ENCODE measurements at regions not wholly inside any gene's neighbourhood (a gene's known extent, or its start where the extent isn't known, plus 50 kb on each side); places are given as distances from the start of the nearest gene placed in this dataset.

DNA sequence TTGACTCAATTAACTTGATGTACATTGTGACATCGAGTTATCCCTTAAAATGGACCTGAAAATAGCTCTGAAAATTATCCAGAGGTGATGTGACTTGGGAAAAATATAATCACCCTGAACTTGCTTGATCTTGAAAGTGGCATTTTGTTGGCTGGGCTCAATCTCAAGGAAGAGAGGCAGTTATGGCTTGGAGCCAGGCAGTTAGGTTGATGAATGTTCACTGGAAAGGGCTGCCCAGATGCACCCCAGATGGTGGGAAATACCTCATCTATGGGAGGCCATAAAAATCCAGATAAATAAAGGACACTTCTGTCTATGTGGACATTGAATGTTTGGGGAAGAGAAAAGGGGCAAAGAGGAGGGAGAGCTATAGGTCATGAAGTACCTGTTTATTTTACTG, 55.7 kb upstream of the OR5AN1 start:
- no peaks in the 10 kb centered on the region for H3K27me3 ChIP-seq
- TF ChIP-seq POLR2A (IDR thresholded peaks at IDR 0.05): no peak
- no peaks in the 10 kb centered on the region for H3K4me1 ChIP-seq
- no peak overlapping the region for H3K4me3 ChIP-seq
- H3K27ac ChIP-seq: no peak overlapping the region
- H3K36me3 ChIP-seq: no peaks in the 10 kb centered on the region
- H3K9me3 ChIP-seq: no peaks in the 10 kb centered on the region
- no peak for DNase-seq

DNA sequence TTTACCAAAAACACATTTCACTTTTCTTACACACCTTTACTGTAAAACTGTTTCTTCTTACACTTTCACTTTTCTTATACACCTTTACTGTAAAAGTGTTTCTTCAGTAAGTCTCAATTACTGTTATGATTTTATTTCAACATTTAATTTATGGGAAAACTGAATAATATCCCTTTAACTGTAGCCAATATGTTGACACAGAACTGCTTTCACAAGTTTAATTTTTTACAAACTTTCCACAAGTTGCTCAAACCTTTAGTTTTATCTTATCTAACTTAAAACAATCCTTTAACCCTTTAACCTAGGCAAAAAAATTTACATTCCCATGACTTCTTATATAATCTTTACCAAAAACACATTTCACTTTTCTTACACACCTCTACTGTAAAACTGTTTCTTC, 63.3 kb upstream of the OR5AN1 start:
- no peak overlapping the region for H3K4me3 ChIP-seq
- no peaks in the 10 kb centered on the region for H3K27me3 ChIP-seq
- H3K9me3 ChIP-seq: no peaks in the 10 kb centered on the region
- TF ChIP-seq CTCF (IDR thresholded peaks at IDR 0.05): no peak
- no peaks in the 10 kb centered on the region for H3K36me3 ChIP-seq
- H3K4me1 ChIP-seq: no peaks in the 10 kb centered on the region
- no peak overlapping the region for H3K27ac ChIP-seq
- DNase-seq: no peak

DNA sequence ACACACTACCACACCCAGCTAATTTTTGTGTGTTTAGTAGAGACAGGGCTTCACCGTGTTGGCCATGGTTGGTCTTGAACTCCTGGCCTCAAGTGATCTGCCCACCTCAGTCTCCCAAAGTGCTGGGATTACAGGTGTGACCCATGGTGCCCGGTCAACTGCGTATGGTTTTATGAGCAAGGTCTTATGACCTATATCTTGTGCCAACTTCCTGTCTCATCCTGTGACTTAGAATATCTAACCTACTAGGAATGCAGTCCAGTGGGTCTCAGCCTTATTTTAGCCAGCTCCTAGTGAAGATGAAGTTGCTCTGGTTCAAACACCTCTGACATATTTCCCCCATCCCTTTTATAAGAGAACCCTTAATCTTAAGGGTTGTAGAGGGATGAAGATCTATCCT, 66.1 kb upstream of the OR5AN1 start:
- Histone ChIP-seq H3K9me3 (no peaks in the 10 kb centered on the region), H3K36me3 (no peaks in the 10 kb centered on the region), H3K4me3 (no peak overlapping the region), H3K27ac (no peak overlapping the region), H3K27me3 (no peaks in the 10 kb centered on the region), H3K4me1 (no peaks in the 10 kb centered on the region)
- no peak for DNase-seq
- no peak for TF ChIP-seq CTCF (IDR thresholded peaks at IDR 0.05)
- no peak for TF ChIP-seq POLR2A (IDR thresholded peaks at IDR 0.05)

GRCh38 chr11:59291228-59291627, 67.5 kb upstream of the OR5AN1 start:
- H3K27me3 ChIP-seq: no peaks in the 10 kb centered on the region
- H3K36me3 ChIP-seq: no peaks in the 10 kb centered on the region
- TF ChIP-seq POLR2A (IDR thresholded peaks at IDR 0.05): no peak
- TF ChIP-seq CTCF (IDR thresholded peaks at IDR 0.05): no peak
- DNase-seq: no peak
- H3K4me3 ChIP-seq: no peak overlapping the region
- H3K4me1 ChIP-seq: no peaks in the 10 kb centered on the region
- no peaks in the 10 kb centered on the region for H3K9me3 ChIP-seq
- no peak overlapping the region for H3K27ac ChIP-seq

DNA sequence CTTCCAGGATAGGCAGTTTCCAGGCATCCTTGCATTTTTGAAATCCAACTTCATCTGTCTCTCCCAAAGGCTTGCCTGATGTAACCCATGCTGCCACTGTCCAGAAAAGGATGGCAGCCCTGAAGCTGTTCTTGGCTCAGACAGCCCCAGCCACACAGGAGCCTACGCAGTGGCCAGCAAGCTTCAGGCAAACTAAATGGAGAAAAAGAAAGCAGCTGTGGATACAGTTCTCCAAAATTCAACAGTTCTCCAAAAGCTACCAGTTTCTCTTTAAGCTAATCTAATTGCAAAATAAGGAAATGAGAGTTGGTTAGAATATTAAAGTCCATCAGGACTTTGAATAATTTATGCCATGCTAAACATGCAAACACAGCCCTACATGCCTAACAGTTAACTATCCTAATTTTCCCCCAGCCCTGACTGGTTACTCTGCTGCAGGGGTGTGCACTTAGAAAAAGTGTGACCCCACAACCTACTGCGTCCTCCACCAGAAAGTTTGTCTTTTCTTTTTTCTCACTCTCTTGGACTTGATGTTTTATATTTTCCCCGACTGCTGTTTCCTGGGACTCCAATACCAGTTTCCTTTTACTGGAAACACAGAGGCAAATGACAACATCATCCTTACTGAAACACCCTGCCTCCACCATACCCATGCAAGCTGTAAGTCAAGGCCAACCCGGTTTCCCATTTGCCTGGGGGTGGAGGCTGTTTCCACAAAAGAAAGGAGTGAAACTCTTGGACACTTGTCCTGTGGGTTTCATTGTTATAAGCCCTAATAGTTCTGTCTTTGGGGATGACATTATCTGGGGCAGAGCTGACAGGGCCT, 69.1 kb upstream of the OR5AN1 start:
- H3K27ac ChIP-seq: no peak overlapping the region
- no peak for DNase-seq
- no peaks in the 10 kb centered on the region for H3K27me3 ChIP-seq
- no peaks in the 10 kb centered on the region for H3K36me3 ChIP-seq
- TF ChIP-seq POLR2A (IDR thresholded peaks at IDR 0.05): no peak
- no peak for TF ChIP-seq CTCF (IDR thresholded peaks at IDR 0.05)
- H3K9me3 ChIP-seq: no peaks in the 10 kb centered on the region
- no peaks in the 10 kb centered on the region for H3K4me1 ChIP-seq
- H3K4me3 ChIP-seq: no peak overlapping the region

DNA sequence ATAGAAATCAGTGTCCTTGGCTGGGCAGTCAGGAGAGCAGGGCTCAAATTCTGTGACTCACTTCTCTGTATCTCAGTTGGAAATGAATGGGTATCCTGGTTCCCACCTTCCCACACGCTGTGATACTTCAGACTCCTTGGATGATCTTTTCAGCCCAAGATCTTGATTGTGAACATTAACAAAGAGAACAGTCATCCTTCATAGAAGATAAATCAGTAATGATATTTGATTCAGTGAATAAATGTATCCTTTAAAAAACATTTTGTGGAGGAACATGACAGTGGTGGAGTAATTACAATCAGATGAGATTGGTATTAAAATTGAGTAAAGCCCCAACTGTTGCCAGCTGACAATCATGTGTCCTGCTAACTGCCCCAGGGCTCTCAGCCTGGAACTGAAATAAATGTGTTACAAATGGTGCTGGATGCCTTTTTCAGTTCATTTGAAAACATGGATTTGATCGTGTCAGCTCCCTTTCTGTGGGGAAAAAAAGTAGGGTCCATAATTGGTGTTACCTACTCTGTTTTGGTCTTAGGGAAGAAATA, 72.9 kb upstream of the OR5AN1 start:
- Histone ChIP-seq H3K36me3 (no peaks in the 10 kb centered on the region), H3K4me1 (no peaks in the 10 kb centered on the region), H3K27ac (no peak overlapping the region), H3K4me3 (no peak overlapping the region), H3K9me3 (no peaks in the 10 kb centered on the region), H3K27me3 (no peaks in the 10 kb centered on the region)
- no peak for DNase-seq
- TF ChIP-seq CTCF (IDR thresholded peaks at IDR 0.05) (no peak), POLR2A (IDR thresholded peaks at IDR 0.05) (no peak)

All from Peyer's patch (tissue), 4 donors.